HG03097 (cell line): ENCODE measurements at regions not wholly inside any gene's neighbourhood (a gene's known extent, or its start where the extent isn't known, plus 50 kb on each side); places are given as distances from the start of the nearest gene placed in this dataset.

Experiments used
- ATAC-seq: cut with Tn5 transposase; IDR thresholded peaks from one replicate; pipeline ENCODE4 v1.9.1; 2021; ENCODE audit not compliant: unreplicated experiment, low FRiP score

DNA sequence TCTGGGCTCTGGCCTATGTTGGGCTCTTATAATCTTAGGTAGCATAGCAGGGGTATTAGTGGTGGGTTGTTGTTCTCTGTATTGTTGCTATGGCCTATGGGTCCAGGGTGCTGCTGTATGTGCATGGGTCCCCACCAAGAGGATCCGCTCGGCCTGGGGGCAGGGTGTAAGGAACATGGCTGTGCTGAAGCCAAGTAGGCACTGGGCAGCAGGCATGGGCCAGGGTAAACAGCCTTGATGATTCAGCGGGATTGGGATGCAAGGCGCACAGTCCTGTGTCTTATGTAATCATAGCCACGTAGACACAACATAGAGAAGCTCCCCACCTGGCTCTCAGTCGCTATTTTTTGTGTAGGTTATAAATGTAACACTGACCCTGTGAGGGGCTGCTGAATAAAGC is 306.9 kb downstream of the ZPLD1 start:
- ATAC-seq, result no peak

DNA sequence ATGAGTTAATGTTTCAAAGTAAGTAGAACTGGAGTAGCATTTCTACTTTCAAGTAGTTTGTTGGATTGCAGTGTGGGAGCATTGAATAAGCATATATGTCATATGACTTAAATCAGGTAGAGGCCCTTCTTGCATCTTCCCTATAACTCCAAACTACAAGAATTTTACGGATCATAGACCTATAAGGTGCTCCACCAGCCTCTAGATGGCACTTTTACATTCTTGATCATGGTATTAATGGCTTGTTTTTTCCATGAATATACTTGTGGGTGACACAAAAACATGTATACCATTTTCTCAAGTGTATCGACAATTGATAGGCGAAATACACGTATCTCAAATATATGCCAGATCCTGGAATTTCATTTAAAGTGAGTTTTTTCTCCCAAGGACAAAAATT is 311.1 kb downstream of the ZPLD1 start:
- ATAC-seq, result no peak

DNA sequence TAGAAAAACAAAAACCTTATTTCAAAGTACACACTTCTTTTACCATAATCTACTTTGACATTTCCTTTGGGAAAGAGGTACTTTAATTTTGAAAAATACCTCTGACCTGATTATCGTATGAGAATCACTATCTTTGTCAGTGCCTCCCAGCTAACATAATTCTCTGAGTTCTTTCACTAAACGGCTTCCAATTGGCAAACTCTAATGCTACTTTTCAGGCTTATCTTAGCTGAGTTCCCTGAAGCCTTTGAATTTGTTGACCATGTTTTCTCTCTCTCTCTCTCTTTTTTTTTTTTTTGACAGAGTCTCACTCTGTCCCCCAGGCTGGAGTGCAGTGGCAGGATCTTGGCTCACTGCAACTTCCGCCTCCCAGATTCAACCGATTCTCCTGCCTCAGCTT is 312.8 kb downstream of the ZPLD1 start:
- ATAC-seq, result no peak

DNA sequence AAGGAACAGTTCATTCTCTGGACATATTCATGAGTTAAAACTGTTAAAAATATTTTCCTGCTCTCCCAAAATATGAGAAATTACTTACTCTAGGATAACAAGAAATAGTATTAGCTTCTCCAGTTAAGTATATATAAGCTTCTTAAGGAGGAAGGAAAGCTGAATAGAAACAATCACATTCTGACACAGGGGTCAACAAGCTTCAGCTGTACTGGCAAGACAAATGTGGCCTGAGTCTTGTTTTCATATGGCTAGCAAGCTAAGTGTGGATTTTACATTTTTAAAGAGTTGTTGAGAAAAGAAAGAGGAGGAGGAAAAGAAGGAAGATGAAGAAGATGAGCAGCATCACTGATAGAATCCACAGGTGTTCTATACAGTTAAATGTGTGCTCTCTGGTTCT is 313.8 kb downstream of the ZPLD1 start:
- no peak for ATAC-seq

DNA sequence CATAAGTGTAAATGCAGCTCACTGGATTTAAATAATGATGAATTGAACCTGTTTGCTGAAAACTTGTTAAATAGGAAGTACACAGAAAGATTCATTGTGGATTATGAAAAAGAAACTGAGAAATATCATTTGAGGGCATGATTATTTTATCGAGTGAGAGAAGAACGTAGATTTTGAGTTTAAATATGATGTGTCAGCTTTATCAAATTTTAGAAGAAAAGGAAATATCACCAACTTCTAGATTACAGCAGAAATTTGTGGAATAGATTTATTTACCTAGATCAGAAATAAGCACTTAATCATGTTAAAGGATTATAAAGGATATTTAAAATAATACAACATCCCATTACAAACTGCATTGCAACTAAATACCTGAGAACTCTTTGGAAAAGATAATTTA is 315.5 kb downstream of the ZPLD1 start:
- no peak for ATAC-seq

DNA sequence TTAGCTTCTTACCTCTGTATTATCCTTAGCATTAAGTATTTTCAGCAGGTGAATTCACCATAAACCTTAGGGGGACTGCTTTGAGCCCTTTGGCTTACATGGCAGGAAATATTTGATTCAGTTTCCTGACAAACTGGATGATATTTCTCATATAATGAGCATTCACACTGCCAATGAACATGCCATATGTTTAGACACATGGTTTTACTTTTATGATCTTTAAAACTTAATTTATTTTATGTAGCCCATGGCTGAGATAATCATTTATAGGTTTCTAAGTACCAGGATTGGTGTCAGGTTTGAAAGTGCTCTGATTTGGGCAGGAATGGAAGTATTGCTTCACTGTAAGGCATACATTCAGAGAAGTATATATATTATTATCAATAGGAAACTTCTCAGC is 319.1 kb downstream of the ZPLD1 start:
- ATAC-seq, result no peak

DNA sequence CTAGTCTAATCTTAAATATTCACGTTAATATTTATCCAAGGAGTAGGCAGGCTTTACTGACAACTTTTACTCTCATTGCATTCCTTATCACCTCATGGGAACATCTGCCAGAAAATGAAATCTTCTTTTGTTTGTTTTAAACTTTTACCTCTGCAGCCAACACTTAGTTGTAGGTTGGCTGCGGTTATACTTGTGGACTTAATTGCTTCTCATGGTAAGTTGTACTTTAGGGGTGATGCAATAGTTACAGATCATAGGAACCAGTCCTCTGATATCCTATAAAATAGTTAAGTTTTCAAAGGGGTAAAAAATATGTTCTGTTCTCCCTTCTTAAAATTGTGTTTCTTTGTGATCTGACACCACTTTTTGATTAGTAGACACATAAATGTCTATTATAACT is 321.9 kb downstream of the ZPLD1 start:
- no peak for ATAC-seq

DNA sequence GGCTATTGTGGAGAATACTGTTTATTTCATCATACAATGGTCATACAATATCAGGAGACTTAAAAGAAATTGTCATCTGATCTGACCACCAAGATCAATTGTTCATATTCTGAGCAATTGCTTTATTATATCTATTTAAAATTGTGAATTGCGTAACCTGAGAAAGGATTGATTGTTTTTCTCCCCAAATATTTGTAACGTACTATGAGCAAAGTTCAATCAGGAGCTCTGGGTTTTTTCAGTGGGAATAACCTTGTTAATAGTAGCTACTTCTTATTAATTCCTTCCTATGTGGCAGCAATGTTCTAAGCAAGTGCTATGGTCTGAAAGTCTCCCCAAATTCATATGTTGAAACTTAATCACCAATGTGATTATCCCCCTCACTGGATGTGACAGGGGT is 323.1 kb downstream of the ZPLD1 start:
- ATAC-seq, result no peak

DNA sequence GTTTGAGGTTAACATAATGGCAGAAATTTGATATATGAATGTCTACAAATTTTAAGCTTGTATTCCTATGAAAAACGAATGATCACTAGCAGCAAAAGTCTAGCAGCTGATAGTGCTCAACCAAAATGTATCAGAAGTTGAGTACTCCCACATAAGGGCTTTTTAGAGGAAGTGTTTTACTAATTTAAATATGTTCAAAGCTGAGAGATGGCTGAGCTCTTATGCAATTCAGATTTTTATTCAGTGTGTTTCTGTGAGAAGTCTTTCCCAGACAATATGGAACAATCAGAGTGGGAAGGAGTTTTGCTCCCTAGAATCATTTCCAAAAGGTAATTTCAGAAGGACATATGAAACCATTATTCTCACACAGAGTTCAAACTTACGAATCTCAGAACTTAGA is 327.0 kb downstream of the ZPLD1 start:
- ATAC-seq, result no peak

DNA sequence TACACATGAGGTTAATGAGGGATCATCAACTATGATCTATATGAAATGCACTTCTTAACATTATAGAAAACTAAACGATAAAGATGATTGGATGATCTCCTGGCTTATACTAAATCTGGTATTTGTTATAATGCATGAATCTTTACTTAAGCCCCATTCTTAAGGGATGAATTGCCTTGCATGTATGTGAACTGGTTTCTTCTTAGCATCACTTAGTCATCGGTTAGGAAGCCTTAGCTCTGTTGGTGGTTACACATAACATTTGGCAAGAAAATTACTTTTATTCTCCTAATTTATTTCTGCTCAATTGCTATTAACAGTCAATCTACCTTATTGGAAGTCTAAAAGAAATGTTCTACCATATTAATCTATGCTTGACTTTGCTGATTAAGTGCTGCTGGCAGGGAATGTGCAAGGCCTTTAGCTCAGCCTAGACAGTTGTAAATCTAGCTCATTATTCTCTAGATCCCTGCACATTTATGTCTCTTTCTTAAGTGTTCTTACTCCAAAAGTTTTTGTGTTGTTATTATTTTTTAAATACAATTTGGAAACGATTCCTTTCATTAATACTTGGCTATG is 356.0 kb downstream of the ZPLD1 start:
- no peak for ATAC-seq

DNA sequence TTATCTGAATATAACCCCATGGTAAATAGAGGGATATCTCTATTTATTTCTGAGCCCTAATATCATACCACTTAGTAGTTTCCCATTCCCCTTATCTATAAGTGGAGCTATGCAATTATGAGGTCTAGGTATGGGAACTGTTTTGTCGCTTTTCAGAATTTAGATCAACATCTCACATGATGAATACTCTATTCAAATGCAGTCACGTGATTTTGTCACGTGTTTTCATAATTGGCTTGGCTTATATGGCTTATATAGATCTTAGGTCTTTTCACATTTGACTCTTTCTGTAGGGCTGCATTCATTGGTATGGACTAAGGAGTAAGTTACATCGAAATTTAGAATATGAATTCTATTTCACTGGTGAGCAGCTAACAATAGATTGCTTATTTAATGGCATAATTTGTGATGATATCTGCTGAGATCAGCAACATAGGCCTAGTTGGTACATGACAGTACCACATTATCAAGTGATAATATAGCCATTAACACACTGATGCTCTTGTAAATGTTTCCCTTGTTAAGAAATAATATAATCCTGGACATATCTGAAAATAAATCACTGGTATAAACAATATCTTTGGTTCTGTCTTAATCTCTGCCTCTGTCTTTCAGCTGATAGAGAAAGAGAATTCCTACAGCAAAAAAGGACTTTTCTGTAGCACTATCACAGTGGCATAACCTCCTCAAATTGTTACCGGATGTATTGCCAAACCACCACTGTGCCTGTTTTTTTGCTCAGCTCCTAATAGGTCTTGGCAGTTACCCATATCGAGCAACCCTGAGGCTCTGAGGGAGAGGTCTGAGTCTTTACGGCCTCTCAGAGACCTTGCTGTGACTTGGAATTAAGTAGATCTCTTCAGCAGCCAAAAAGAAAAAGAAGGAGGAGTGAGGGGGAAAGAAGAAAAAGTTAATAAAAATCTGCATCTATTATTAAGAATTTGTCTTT is 357.1 kb downstream of the ZPLD1 start:
- ATAC-seq, result no peak

DNA sequence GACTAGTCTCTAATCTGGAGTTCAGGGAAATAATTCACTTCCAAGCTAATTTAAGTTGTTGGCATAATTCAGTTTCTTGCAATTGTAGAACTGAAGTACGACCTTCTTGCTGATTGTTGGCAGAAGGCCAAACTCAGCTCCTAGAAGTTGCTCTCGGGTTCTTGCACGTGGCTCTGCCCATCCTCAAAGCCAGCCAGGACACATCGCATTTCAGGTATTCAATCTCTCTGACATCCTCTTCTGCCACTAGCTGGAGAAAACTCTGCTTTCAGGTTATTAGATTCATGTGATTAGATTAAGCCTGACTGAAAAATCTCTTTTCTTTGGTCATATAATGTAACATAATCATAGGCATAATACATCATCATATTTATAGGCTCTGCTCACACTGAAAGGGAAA is 362.0 kb downstream of the ZPLD1 start:
- no peak for ATAC-seq

DNA sequence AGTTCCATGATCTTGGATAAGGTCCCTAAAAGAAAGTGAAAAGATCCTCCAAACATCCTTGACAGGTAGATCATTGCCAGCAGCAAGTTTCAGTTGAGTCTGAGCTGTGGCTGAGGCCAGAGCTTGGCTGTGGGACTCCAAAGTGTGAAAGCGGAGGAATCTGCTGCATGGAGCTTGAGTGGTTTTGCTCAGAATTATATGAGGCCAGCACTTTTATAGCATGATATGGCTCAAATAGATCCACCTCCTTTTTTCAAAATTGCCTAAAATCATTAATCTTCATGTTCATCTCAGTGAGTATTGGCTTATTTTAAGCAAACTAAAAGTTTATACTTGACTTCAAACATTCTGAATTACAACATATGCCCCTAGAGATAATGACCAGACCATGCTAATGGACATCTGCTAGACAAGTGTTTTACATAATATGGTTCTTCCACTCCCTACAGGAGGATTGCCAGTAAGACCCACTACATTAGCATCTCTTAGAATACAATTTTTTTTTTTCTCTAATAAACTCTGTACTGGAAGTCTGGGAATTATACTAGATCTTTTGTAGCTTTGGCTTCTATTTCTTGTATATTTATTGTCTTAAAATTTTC is 368.1 kb downstream of the ZPLD1 start:
- ATAC-seq, result no peak

DNA sequence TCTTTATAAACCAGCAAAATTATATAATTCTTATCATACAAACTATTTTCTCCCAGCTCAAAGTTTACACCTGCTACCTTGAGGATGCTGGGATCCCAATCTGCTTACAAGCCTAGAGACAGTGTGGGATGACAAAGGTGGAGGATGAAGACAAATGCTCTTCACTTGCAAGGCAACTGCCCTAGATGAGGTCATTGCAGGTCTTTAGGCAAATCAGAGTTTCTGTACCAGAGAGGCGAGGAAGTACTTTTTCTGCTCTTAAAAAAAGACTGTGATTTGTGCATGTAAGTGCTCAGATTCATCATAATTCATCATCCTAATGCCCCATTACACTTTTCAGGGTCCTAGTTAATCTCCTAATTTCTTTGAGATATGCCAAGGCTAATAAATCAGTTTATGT is 376.1 kb downstream of the ZPLD1 start:
- ATAC-seq, result no peak

DNA sequence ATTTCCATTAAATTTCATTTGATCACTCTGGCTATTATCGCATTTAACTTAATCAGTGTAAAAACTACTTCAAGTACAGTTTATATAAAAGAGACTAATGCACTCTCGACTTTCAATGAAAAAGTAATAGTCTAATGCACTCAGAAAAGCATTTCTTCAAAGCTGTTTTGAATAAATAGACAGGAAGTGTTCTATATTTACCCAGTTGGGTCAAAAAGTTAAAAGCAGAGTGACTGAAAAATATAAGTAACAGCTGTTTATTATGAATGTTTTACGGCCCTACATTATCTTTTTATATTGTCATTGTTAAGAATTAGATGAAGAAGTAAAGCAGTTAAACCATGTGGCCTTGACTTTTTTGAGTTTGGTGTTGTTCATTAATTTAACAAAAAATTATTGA is 391.8 kb downstream of the ZPLD1 start:
- no peak for ATAC-seq

DNA sequence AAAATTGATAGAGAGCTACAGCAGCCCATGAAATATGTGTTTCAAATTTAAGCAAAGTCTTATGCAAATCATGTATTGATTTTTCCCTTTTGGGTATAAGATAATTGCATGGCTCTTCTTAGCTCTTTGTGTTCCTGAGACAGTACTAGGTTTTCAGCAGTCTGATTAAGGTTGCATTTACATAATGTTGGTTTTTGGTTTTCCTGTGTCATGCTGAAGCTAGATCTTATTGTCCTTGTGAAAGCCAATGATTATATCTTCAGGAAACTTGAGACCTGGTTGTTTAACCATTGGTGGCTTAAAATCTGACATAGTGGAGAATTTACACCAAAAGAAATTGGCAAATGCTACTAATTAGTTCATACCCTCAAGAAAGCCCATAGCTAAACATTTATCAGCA is 392.6 kb downstream of the ZPLD1 start:
- ATAC-seq, result no peak

DNA sequence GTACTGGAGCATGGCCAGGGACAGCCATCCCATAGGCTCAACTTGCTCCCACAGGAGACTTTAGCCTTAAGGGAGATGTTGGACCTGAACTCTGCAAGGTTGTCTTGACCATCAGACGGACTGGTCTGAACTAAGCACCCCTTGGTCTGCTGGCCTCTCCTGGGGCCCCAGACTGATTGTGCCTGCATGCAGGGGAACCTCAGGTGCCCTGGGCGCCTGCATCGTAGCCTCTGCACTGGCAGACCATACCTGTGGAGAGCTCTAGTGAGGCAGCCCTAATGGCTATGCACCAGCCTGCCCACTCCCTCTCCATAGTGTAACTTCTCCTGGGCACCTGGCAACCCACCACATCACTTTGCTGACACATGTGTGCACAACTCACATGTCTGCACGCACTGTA is 395.6 kb downstream of the ZPLD1 start:
- ATAC-seq, result no peak

DNA sequence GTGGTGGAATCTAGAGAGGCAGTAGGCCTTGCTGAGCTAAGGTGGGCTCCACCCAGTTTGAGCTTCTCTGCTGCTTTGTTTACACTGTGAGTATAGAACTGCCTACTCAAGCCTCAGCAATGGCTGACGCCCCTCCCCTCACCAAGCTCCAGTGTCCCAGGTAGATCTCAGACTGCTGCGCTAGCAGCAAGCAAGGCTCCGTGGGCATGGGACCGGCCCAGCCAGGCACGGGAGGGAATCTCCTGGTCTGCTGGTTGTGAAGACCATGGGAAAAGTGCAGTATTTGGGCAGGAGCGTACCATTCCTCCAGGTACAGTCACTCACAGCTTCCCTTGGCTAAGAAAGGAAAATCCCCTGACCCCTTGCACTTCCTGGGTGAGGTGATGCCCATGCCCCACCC is 407.1 kb downstream of the ZPLD1 start:
- ATAC-seq, result no peak

DNA sequence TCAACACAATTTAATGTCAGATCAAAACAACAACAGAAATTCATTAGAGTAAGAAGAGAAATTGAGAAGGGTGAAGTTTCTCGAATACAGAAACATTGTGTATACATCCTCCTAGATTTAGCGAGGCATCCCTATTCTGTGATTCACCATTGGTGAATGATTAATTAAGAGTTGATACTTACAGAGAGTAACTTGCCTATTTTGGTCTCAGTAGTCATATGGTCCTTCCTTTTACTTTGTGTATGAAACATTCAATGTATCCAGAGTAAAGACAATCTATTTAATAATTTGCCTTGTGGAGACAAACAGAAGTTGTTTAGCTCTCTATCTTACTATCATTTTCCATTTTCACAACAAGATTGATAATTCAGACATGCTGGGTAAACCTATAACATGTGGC is 432.0 kb downstream of the ZPLD1 start:
- peak; percentile 84 for ATAC-seq

DNA sequence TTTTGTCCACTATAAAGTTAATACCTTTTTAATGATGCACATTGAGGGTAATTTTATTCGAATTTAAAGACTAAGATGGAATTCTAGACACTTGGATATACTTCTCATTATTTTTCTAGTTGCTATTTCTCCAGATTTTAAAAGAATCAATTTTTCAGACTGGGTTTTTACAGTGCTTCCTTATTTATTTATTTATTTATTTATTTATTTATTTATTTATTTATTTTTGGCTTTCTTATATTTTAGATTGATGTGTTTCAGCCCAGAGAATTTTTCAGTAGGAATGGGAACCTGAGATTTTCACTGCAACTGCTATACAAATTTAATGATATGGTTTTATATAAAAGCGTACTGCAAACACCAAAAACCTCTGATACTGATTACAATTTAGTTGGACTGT is 448.7 kb downstream of the ZPLD1 start:
- ATAC-seq, result no peak

DNA sequence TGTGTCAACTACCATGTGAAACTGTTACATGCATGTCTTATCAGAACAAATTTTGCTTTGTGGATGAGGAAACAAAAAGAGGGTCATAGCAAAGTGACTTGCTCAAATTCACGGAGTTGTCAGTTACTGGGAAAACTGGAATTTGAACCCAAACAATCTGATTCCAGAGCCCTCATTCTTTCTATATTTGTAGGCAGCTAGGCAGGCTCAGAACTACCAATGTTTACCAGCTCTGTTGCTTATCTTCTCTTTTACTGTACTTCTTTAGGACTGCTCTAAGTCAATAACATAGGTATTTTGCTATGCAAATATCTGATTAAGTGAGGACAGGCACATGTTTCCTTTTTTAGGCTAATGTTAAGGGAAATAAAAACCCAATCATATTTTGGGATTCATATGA is 450.5 kb downstream of the ZPLD1 start:
- ATAC-seq, result no peak

DNA sequence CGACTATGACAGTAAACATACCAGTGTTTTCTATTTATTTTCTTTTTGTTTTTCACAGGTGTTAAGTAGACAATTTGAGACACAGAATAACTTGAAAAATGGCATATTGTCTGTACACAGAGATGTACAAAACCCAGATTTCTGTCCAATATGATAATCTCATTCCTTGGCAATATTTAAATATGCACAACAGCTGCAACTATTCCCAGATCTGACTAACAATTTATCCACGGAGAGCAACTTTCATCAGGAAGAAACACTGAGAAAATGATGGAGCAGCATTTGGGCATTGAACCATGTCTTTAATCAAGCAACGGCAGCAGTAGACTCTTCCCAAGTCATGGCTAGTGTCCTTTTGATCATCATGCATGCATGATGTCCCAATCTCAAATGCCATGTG is 452.6 kb downstream of the ZPLD1 start:
- ATAC-seq, result no peak
